IMR-90 (cell line): ENCODE measurements at regions not wholly inside any gene's neighbourhood (a gene's known extent, or its start where the extent isn't known, plus 50 kb on each side); places are given as distances from the start of the nearest gene placed in this dataset.

Experiments used
- ATAC-seq: fragments of 200-7000 bp; cut with Tn5 transposase; 2 replicates; pipeline ENCODE4 v1.9.1; 2020; ENCODE audit warnings: low read depth, mild to moderate bottlenecking, moderate library complexity
- BruUV-seq: library from RNA; stranded (reverse); fragments of 400-500 nt; replicated peaks from 2 replicates; lab custom pipeline; 2021; lab: Mats Ljungman, UMichigan
- CTCF ChIA-PET: fragments of 300-600 bp; formaldehyde crosslinking; extraction: SDS; loops from one replicate; lab custom pipeline; 2021; ENCODE audit warnings: antibody characterized with exemption; lab: Yijun Ruan, JAX
- POLR2A ChIA-PET: fragments of 300-600 bp; sonication (Branson Sonifier 250); formaldehyde crosslinking; loops from one replicate; lab custom pipeline; 2022; ENCODE audit warnings: antibody characterized with exemption; ENCODE audit not compliant: unreplicated experiment; lab: Charles Lee
- DNase-seq: peaks from one replicate; pipeline ENCODE4 v3.0.0; 2013
- H2AFZ ChIP-seq: replicated peaks from 2 replicates; pipeline ENCODE3; 2013; ENCODE audit warnings: low read length, mild to moderate bottlenecking; ENCODE audit not compliant: poor library complexity
- H2AK5ac ChIP-seq: 2 replicates; pipeline ENCODE4 v1.6.1; 2013; ENCODE audit warnings: low read depth, low read length, inconsistent platforms
- H2AK9ac ChIP-seq: replicated peaks from 2 replicates; pipeline ENCODE3; 2013; ENCODE audit warnings: mild to moderate bottlenecking, low read depth, low read length, moderate library complexity; ENCODE audit not compliant: poor library complexity
- H2BK120ac ChIP-seq: 2 replicates; pipeline ENCODE4 v1.6.1; 2013; ENCODE audit warnings: low read depth, low read length, inconsistent platforms
- H2BK15ac ChIP-seq: 3 replicates; pipeline ENCODE4 v1.6.1; 2013; ENCODE audit warnings: low read depth, low read length, inconsistent platforms
- H2BK20ac ChIP-seq: 2 replicates; pipeline ENCODE4 v1.6.1; 2013; ENCODE audit warnings: low read depth, mild to moderate bottlenecking, inconsistent platforms, low read length, moderate library complexity
- H2BK5ac ChIP-seq: 2 replicates; pipeline ENCODE4 v1.6.1; 2013; ENCODE audit warnings: mild to moderate bottlenecking, low read depth, low read length, inconsistent platforms; ENCODE audit not compliant: poor library complexity, severe bottlenecking
- H3K14ac ChIP-seq: replicated peaks from 2 replicates; pipeline ENCODE4 v1.6.1; 2013; ENCODE audit warnings: low read depth, low read length, inconsistent platforms
- H3K18ac ChIP-seq: 2 replicates; pipeline ENCODE4 v1.6.1; 2013; ENCODE audit warnings: low read depth, low read length, control low read depth
- H3K23ac ChIP-seq: 2 replicates; pipeline ENCODE4 v1.6.1; 2013; ENCODE audit warnings: low read depth, low read length, inconsistent platforms
- H3K27ac ChIP-seq: 2 replicates; pipeline ENCODE4 v1.5.1; 2013; ENCODE audit warnings: mild to moderate bottlenecking, control low read depth, low read length; ENCODE audit not compliant: insufficient read depth
- H3K27me3 ChIP-seq: 2 replicates; pipeline ENCODE4 v1.6.1; 2013; ENCODE audit warnings: low read length; ENCODE audit not compliant: control insufficient read depth, insufficient read depth
- H3K36me3 ChIP-seq: 2 replicates; pipeline ENCODE4 v1.6.1; 2013; ENCODE audit warnings: low read length, mixed read lengths; ENCODE audit not compliant: control insufficient read depth, insufficient read depth
- H3K4ac ChIP-seq: 2 replicates; pipeline ENCODE4 v1.6.1; 2013; ENCODE audit warnings: low read depth, low read length, inconsistent platforms
- H3K4me1 ChIP-seq: 2 replicates; pipeline ENCODE4 v1.6.1; 2013; ENCODE audit warnings: low read length, mixed read lengths; ENCODE audit not compliant: control insufficient read depth, insufficient read depth
- H3K4me2 ChIP-seq: 2 replicates; pipeline ENCODE4 v1.6.1; 2013; ENCODE audit warnings: low read depth, mild to moderate bottlenecking, control low read depth, low read length, moderate library complexity
- H3K4me3 ChIP-seq: 2 replicates; pipeline ENCODE4 v1.5.1; 2013; ENCODE audit warnings: low read depth, mild to moderate bottlenecking, control low read depth, low read length, moderate library complexity; ENCODE audit not compliant: insufficient read depth
- H3K56ac ChIP-seq: 2 replicates; pipeline ENCODE4 v1.6.1; 2013; ENCODE audit warnings: low read length, inconsistent platforms; ENCODE audit not compliant: insufficient read depth; ENCODE audit errors: extremely low read depth
- H3K79me1 ChIP-seq, 2 experiments: 2 replicates each; pipeline ENCODE4 v1.6.1; 2013; ENCODE audit warnings: low read length in 2 of 2, inconsistent platforms in 1 of 2, low read depth in 1 of 2
- H3K9ac ChIP-seq: 2 replicates; pipeline ENCODE4 v1.6.1; 2013; ENCODE audit warnings: low read depth, low read length, control low read depth
- H3K9me1 ChIP-seq: 2 replicates; pipeline ENCODE4 v1.6.1; 2013; ENCODE audit warnings: low read length, inconsistent platforms; ENCODE audit not compliant: insufficient read depth
- H3K9me3 ChIP-seq: 2 replicates; pipeline ENCODE4 v1.6.1; 2013; ENCODE audit warnings: low read length; ENCODE audit not compliant: control insufficient read depth, insufficient read depth
- H4K20me1 ChIP-seq: 2 replicates; pipeline ENCODE4 v1.6.1; 2013; ENCODE audit warnings: low read length, inconsistent platforms; ENCODE audit not compliant: insufficient read depth
- H4K5ac ChIP-seq: 2 replicates; pipeline ENCODE4 v1.6.1; 2013; ENCODE audit warnings: mild to moderate bottlenecking, low read depth, low read length, control low read depth
- H4K8ac ChIP-seq, 2 experiments: 2 replicates each; pipeline ENCODE4 v1.6.1; 2013; ENCODE audit warnings: low read depth in 2 of 2, low read length in 2 of 2, control low read depth in 1 of 2, inconsistent platforms in 1 of 2
- H4K91ac ChIP-seq: 2 replicates; pipeline ENCODE4 v1.6.1; 2013; ENCODE audit warnings: low read depth, low read length, inconsistent platforms; ENCODE audit not compliant: insufficient read depth
- BHLHE40 ChIP-seq: fragments of 150-350 bp; IDR thresholded peaks from 2 replicates; pipeline ENCODE4 v1.6.1; 2016; ENCODE audit warnings: mild to moderate bottlenecking, low read depth, low read length
- CHD1 ChIP-seq: IDR thresholded peaks from 2 replicates; pipeline ENCODE4 v1.6.1; 2012; ENCODE audit warnings: low read depth, low read length, improper control_type of control experiment
- FOS ChIP-seq: fragments of 150-350 bp; IDR thresholded peaks from 2 replicates; pipeline ENCODE4 v1.6.1; 2016; ENCODE audit warnings: low read depth, low read length
- MAFK ChIP-seq: IDR thresholded peaks from 2 replicates; pipeline ENCODE4 v1.6.1; 2012; ENCODE audit warnings: low read depth, low read length, improper control_type of control experiment
- RCOR1 ChIP-seq: IDR thresholded peaks from 2 replicates; pipeline ENCODE4 v1.6.1; 2012; ENCODE audit warnings: mild to moderate bottlenecking, low read length, improper control_type of control experiment; ENCODE audit not compliant: insufficient replicate concordance
- WGBS, 2 experiments: methylation state at CpG; one replicate each; pipeline versions ENCODE4 v1.1.5 to v1.1.7; 2013; ENCODE audit warnings: missing lambda C conversion rate in 2 of 2; ENCODE audit not compliant: insufficient read length in 1 of 2; ENCODE audit errors: extremely low coverage in 2 of 2; 5-methylcytosine and 5-hydroxymethylcytosine counted together
- dilution Hi-C: fragments of 300-500 bp; cut with HindIII; formaldehyde crosslinking; loops from one replicate; pipeline ENCODE4 v1.14.3; 2018; ENCODE audit warnings: low sequenced_read_pairs; ENCODE audit not compliant: unreplicated experiment
- in situ Hi-C: fragments of 300-500 bp; cut with MboI; formaldehyde crosslinking; loops from 3 replicates; pipeline ENCODE4 v1.14.3; 2019; ENCODE audit warnings: low sequenced_read_pairs, inconsistent platforms, mixed read lengths
- intact Hi-C: fragments of 100-400 bp; cut with micrococcal nuclease; formaldehyde crosslinking; loops from 2 replicates; pipeline ENCODE4 v1.10.0; 2022
- TF ChIP-seq, protein P1 (sequence below): fragments of 150-350 bp; IDR thresholded peaks from 2 replicates; pipeline ENCODE4 v1.6.1; 2017; ENCODE audit warnings: mild to moderate bottlenecking, antibody characterized with exemption, low read length, low read depth
- TF ChIP-seq, protein P2 (sequence below): conservative IDR thresholded peaks from 2 replicates; pipeline ENCODE4 v1.5.1; 2012; ENCODE audit warnings: mild to moderate bottlenecking, low read depth, low read length, improper control_type of control experiment

DNA sequence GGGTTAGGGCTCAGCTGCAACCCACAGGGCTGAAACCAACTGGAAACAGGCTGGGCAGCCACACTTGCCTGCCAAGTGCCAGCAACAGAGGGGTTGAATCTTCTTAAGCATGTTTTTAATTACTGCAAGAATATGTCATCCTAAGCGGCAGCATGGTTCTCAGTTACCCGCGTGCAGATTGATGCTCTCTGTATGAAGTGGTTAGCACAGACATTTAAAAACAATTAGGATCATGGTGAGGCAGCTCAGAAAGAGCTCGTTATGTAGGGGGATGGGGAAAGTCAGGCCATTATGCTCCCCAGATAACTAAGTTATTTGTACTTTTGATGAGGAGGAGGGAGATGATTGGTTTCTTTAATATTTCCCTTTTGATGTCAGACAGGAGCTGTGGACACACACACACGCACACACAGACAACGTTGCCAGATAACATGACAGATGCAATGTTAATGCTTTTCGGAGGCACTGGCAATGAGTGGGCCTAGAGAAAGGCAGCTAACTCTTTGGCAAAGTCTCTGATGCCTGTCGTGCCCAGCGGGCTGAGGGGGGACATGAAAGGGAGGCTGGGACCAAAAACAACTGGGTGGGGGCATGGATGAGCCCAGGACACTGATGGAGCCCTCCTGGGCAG lies 389.7 kb downstream of the NXPE2 start:
- no peak overlapping the region for H3K27ac ChIP-seq
- dilution Hi-C loops = no loop called here

More for the DNA sequence above, 389.7 kb downstream of the NXPE2 start:
- Histone ChIP-seq H3K4me1 (no peaks in the 10 kb centered on the region), H3K18ac (no peak overlapping the region), H3K23ac (no peak overlapping the region), H3K4me3 (no peak overlapping the region), H3K36me3 (no peaks in the 10 kb centered on the region), H3K9ac (no peak overlapping the region), H3K9me1 (no peaks in the 10 kb centered on the region), H2AK9ac (no peak overlapping the region), H2BK20ac (no peak overlapping the region), H2AK5ac (no peak overlapping the region), H4K91ac (no peak overlapping the region), H4K5ac (no peak overlapping the region), H2AFZ (no peak overlapping the region), H3K79me1 (no peaks in the 10 kb centered on the region), H4K8ac (no peak overlapping the region), H3K14ac (no peak overlapping the region), H3K4ac (no peak overlapping the region), H3K27me3 (no peaks in the 10 kb centered on the region), H3K4me2 (no peak overlapping the region), H2BK5ac (no peak overlapping the region), H4K20me1 (no peaks in the 10 kb centered on the region), H3K9me3 (0 out of 2 replicates have a peak, but pooled peaks cover 2% of the 10 kb centered on the region), H2BK120ac (no peak overlapping the region), H2BK15ac (no peak overlapping the region), H3K56ac (no peak overlapping the region)
- no peak for ATAC-seq
- no CpG with 5 or more reads among the region's 9 CpGs for WGBS, 2 experiments
- CTCF ChIA-PET = no interaction called here
- TF ChIP-seq BHLHE40 (no peak), CHD1 (no peak), MAFK (no peak), FOS (no peak), RCOR1 (no peak)
- TF ChIP-seq, protein P1, sequence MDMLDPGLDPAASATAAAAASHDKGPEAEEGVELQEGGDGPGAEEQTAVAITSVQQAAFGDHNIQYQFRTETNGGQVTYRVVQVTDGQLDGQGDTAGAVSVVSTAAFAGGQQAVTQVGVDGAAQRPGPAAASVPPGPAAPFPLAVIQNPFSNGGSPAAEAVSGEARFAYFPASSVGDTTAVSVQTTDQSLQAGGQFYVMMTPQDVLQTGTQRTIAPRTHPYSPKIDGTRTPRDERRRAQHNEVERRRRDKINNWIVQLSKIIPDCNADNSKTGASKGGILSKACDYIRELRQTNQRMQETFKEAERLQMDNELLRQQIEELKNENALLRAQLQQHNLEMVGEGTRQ = no peak
- TF ChIP-seq, protein P2, sequence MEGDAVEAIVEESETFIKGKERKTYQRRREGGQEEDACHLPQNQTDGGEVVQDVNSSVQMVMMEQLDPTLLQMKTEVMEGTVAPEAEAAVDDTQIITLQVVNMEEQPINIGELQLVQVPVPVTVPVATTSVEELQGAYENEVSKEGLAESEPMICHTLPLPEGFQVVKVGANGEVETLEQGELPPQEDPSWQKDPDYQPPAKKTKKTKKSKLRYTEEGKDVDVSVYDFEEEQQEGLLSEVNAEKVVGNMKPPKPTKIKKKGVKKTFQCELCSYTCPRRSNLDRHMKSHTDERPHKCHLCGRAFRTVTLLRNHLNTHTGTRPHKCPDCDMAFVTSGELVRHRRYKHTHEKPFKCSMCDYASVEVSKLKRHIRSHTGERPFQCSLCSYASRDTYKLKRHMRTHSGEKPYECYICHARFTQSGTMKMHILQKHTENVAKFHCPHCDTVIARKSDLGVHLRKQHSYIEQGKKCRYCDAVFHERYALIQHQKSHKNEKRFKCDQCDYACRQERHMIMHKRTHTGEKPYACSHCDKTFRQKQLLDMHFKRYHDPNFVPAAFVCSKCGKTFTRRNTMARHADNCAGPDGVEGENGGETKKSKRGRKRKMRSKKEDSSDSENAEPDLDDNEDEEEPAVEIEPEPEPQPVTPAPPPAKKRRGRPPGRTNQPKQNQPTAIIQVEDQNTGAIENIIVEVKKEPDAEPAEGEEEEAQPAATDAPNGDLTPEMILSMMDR = no peak
- DNase-seq = no peak
- intact Hi-C loops (no loop called here), in situ Hi-C loops (no loop called here)
- BruUV-seq = no TSS peak
- POLR2A ChIA-PET = no interaction called here
